ENCODE measurements at regions not wholly inside any gene's neighbourhood (a gene's known extent, or its start where the extent isn't known, plus 50 kb on each side); places are given as distances from the start of the nearest gene placed in this dataset.

GRCh38 chr6:140907235-140907634 is 1225.5 kb upstream of the GJE1 start:
- Histone ChIP-seq H3K9me3 (no peaks in the 10 kb centered on the region), H3K36me3 (no peaks in the 10 kb centered on the region), H3K4me3 (no peak overlapping the region), H3K27me3 (no peaks in the 10 kb centered on the region), H3K27ac (no peak overlapping the region), H3K4me1 (no peaks in the 10 kb centered on the region)
- WGBS: 83% methylated on average over 4 of the region's 9 CpGs
- no peak for TF ChIP-seq CTCF (IDR thresholded peaks at IDR 0.05)
- no peak for TF ChIP-seq POLR2AphosphoS5 (IDR thresholded peaks at IDR 0.05)
- no peak for TF ChIP-seq EP300 (IDR thresholded peaks at IDR 0.05)
- no peak for TF ChIP-seq POLR2A (IDR thresholded peaks at IDR 0.05)
- DNase-seq (ENCODE audit: low spot score in 2 of 2): peak in 1 of 2 donors; percentile 52

GRCh38 chr6:140905724-140906123 is 1227.0 kb upstream of the GJE1 start:
- DNase-seq (ENCODE audit: low spot score in 2 of 2): no peak
- Histone ChIP-seq H3K27me3 (no peaks in the 10 kb centered on the region), H3K4me3 (no peak overlapping the region), H3K9me3 (peaks cover 7% of the 10 kb centered on the region), H3K36me3 (no peaks in the 10 kb centered on the region), H3K4me1 (no peaks in the 10 kb centered on the region), H3K27ac (no peak overlapping the region)
- TF ChIP-seq POLR2AphosphoS5 (IDR thresholded peaks at IDR 0.05): no peak
- TF ChIP-seq CTCF (IDR thresholded peaks at IDR 0.05): no peak
- TF ChIP-seq EP300 (IDR thresholded peaks at IDR 0.05): no peak
- TF ChIP-seq POLR2A (IDR thresholded peaks at IDR 0.05): no peak

- H3K4me1 ChIP-seq: no peaks in the 10 kb centered on the region
- no peaks in the 10 kb centered on the region for H3K27me3 ChIP-seq
- H3K27ac ChIP-seq: no peak overlapping the region
- no peak for DNase-seq (ENCODE audit: low spot score in 2 of 2)
- no peak overlapping the region for H3K4me3 ChIP-seq
- H3K36me3 ChIP-seq: no peaks in the 10 kb centered on the region
- TF ChIP-seq POLR2AphosphoS5 (IDR thresholded peaks at IDR 0.05): no peak
- no peak for TF ChIP-seq EP300 (IDR thresholded peaks at IDR 0.05)
- no peak for TF ChIP-seq CTCF (IDR thresholded peaks at IDR 0.05)
- TF ChIP-seq POLR2A (IDR thresholded peaks at IDR 0.05): no peak
- H3K9me3 ChIP-seq: peaks cover 7% of the 10 kb centered on the region
- 86% methylated on average over 1 of the region's 1 CpG for WGBS
Observed at GRCh38 chr6:140905050-140905449, 1227.7 kb upstream of the GJE1 start.

- H3K27ac ChIP-seq: no peak overlapping the region
- WGBS: 88% methylated on average over 8 of the region's 8 CpGs
- H3K27me3 ChIP-seq: no peaks in the 10 kb centered on the region
- no peaks in the 10 kb centered on the region for H3K4me1 ChIP-seq
- H3K4me3 ChIP-seq: peak overlapping the region; percentile 29
- no peak for TF ChIP-seq POLR2A (IDR thresholded peaks at IDR 0.05)
- TF ChIP-seq EP300 (IDR thresholded peaks at IDR 0.05): no peak
- no peak for TF ChIP-seq CTCF (IDR thresholded peaks at IDR 0.05)
- TF ChIP-seq POLR2AphosphoS5 (IDR thresholded peaks at IDR 0.05): no peak
- peak in 1 of 2 donors; percentile 64 for DNase-seq (ENCODE audit: low spot score in 2 of 2)
- no peaks in the 10 kb centered on the region for H3K36me3 ChIP-seq
- H3K9me3 ChIP-seq: peaks cover 7% of the 10 kb centered on the region
Observed at GRCh38 chr6:140897804-140898573, 1234.7 kb upstream of the GJE1 start.

GRCh38 chr6:140897349-140897748 is 1235.4 kb upstream of the GJE1 start:
- DNase-seq (ENCODE audit: low spot score in 2 of 2): no peak
- peaks cover 7% of the 10 kb centered on the region for H3K9me3 ChIP-seq
- TF ChIP-seq POLR2AphosphoS5 (IDR thresholded peaks at IDR 0.05) (no peak), CTCF (IDR thresholded peaks at IDR 0.05) (no peak), EP300 (IDR thresholded peaks at IDR 0.05) (no peak), POLR2A (IDR thresholded peaks at IDR 0.05) (no peak)
- 92% methylated on average over 3 of the region's 3 CpGs for WGBS
- no peaks in the 10 kb centered on the region for H3K27me3 ChIP-seq
- no peak overlapping the region for H3K27ac ChIP-seq
- H3K4me3 ChIP-seq: peak overlapping the region; percentile 29
- H3K4me1 ChIP-seq: no peaks in the 10 kb centered on the region
- H3K36me3 ChIP-seq: no peaks in the 10 kb centered on the region
